ENCODE measurements at regions not wholly inside any gene's neighbourhood (a gene's known extent, or its start where the extent isn't known, plus 50 kb on each side); places are given as distances from the start of the nearest gene placed in this dataset.

DNA sequence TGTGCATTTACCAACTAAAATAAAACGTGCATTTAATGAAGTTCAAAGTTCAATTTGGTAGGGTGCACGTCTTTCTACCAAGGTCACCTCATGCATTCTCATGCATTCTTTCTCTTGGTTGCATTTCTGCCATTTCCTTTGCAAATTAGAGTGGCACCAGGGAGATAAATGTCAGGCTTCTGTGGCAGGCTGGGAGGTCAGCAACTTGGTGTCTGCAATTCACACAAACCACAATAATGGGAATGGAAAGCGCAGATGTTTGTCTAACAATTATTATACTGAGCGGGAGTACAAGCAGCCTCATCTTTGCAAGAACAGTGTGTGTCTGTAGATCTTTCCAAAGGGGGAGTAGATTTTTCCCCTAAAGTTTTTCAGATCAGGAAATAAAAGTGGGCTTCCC is 411.7 kb downstream of the DMRT2 start:
- TF ChIP-seq YY1 (IDR thresholded peaks at IDR 0.05; ENCODE audit: insufficient read depth, insufficient read length) = no peak
- no peak for TF ChIP-seq ZNF274 (IDR thresholded peaks at IDR 0.05; ENCODE audit: low read depth, low read length)
- TF ChIP-seq SUZ12 (IDR thresholded peaks at IDR 0.05; ENCODE audit: extremely low read depth, insufficient read depth, insufficient read length) = no peak

All from NT2/D1 (cell line).